HUES6 (cell line): ENCODE measurements at regions not wholly inside any gene's neighbourhood (a gene's known extent, or its start where the extent isn't known, plus 50 kb on each side); places are given as distances from the start of the nearest gene placed in this dataset.
"Not testable (repeated sequence)": the region's sequence is repeated elsewhere in the genome, so short reads cannot be mapped to it uniquely, and the experiment has no call there.

ENCODE experiments used
- H3K27ac ChIP-seq: 2 replicates; pipeline ENCODE4 v1.7.0; 2013; ENCODE audit warnings: low read depth, mild to moderate bottlenecking, low read length, inconsistent platforms
- H3K27me3 ChIP-seq: 2 replicates; pipeline ENCODE4 v1.6.1; 2013; ENCODE audit warnings: low read length; ENCODE audit not compliant: control insufficient read depth, insufficient read depth
- H3K36me3 ChIP-seq: 2 replicates; pipeline ENCODE4 v1.6.1; 2013; ENCODE audit warnings: low read length; ENCODE audit not compliant: control insufficient read depth, insufficient read depth
- H3K4me1 ChIP-seq: 2 replicates; pipeline ENCODE4 v1.6.1; 2013; ENCODE audit warnings: low read length; ENCODE audit not compliant: control insufficient read depth, insufficient read depth
- H3K4me3 ChIP-seq: 2 replicates; pipeline ENCODE4 v1.5.1; 2013; ENCODE audit warnings: low read depth, low read length
- H3K9ac ChIP-seq: one replicate; pipeline ENCODE4 v1.6.1; 2013; ENCODE audit warnings: mild to moderate bottlenecking, low read length
- H3K9me3 ChIP-seq: 2 replicates; pipeline ENCODE4 v1.6.1; 2013; ENCODE audit warnings: low read depth, low read length; ENCODE audit not compliant: control insufficient read depth, insufficient read depth

GRCh38 chr21:9572782-9573181, 948.6 kb upstream of the TPTE start:
- not testable (repeated sequence) for H3K27ac ChIP-seq, H3K36me3 ChIP-seq, H3K9ac ChIP-seq, H3K4me3 ChIP-seq, H3K4me1 ChIP-seq, H3K27me3 ChIP-seq
- H3K9me3 ChIP-seq, result peaks cover 18% of the 10 kb centered on the region; the same call in 1 of the 2 replicates

GRCh38 chr21:9573528-9573927, 947.9 kb upstream of the TPTE start:
- H3K9me3 ChIP-seq, result peaks cover 18% of the 10 kb centered on the region; the same call in 1 of the 2 replicates
- H3K27me3 ChIP-seq, H3K36me3 ChIP-seq, H3K4me1 ChIP-seq, H3K9ac ChIP-seq, H3K4me3 ChIP-seq, H3K27ac ChIP-seq: not testable (repeated sequence)

- H3K4me1 ChIP-seq, H3K27me3 ChIP-seq, H3K4me3 ChIP-seq, H3K9me3 ChIP-seq, H3K36me3 ChIP-seq, H3K9ac ChIP-seq, H3K27ac ChIP-seq: not testable (repeated sequence)
These were observed 942.1 kb upstream of the TPTE start for GRCh38 chr21:9579275-9579674.

- not testable (repeated sequence) for H3K4me3 ChIP-seq, H3K9me3 ChIP-seq, H3K36me3 ChIP-seq, H3K4me1 ChIP-seq, H3K27me3 ChIP-seq, H3K27ac ChIP-seq, H3K9ac ChIP-seq
These were observed 933.4 kb upstream of the TPTE start for GRCh38 chr21:9587941-9588340.

- H3K27me3 ChIP-seq, H3K9ac ChIP-seq, H3K27ac ChIP-seq, H3K9me3 ChIP-seq, H3K4me1 ChIP-seq, H3K36me3 ChIP-seq, H3K4me3 ChIP-seq: not testable (repeated sequence)
These were observed 928.8 kb upstream of the TPTE start for GRCh38 chr21:9592591-9592990.

GRCh38 chr21:9593646-9594045, 927.7 kb upstream of the TPTE start:
- H3K9me3 ChIP-seq, H3K4me3 ChIP-seq, H3K9ac ChIP-seq, H3K27ac ChIP-seq, H3K4me1 ChIP-seq, H3K36me3 ChIP-seq, H3K27me3 ChIP-seq: not testable (repeated sequence)

GRCh38 chr21:9614011-9614410, 907.4 kb upstream of the TPTE start:
- H3K4me1 ChIP-seq, H3K27me3 ChIP-seq, H3K36me3 ChIP-seq, H3K9me3 ChIP-seq, H3K4me3 ChIP-seq, H3K27ac ChIP-seq, H3K9ac ChIP-seq: not testable (repeated sequence)

GRCh38 chr21:9621121-9621793, 900.1 kb upstream of the TPTE start:
- H3K27ac ChIP-seq, H3K36me3 ChIP-seq, H3K4me1 ChIP-seq, H3K4me3 ChIP-seq, H3K9ac ChIP-seq, H3K9me3 ChIP-seq, H3K27me3 ChIP-seq: not testable (repeated sequence)

GRCh38 chr21:9628051-9628450, 893.3 kb upstream of the TPTE start:
- not testable (repeated sequence) for H3K4me1 ChIP-seq, H3K27me3 ChIP-seq, H3K9ac ChIP-seq, H3K27ac ChIP-seq, H3K4me3 ChIP-seq, H3K36me3 ChIP-seq, H3K9me3 ChIP-seq

GRCh38 chr21:9647409-9647808, 874.0 kb upstream of the TPTE start:
- not testable (repeated sequence) for H3K27me3 ChIP-seq, H3K36me3 ChIP-seq, H3K4me1 ChIP-seq, H3K4me3 ChIP-seq, H3K27ac ChIP-seq, H3K9ac ChIP-seq
- H3K9me3 ChIP-seq, result peaks cover 31% of the 10 kb centered on the region

GRCh38 chr21:9648331-9648730, 873.1 kb upstream of the TPTE start:
- H3K36me3 ChIP-seq, H3K4me1 ChIP-seq, H3K4me3 ChIP-seq, H3K27ac ChIP-seq, H3K27me3 ChIP-seq, H3K9ac ChIP-seq: not testable (repeated sequence)
- peaks cover 36% of the 10 kb centered on the region for H3K9me3 ChIP-seq
